Body of pancreas (tissue), 4 donors: ENCODE measurements at regions not wholly inside any gene's neighbourhood (a gene's known extent, or its start where the extent isn't known, plus 50 kb on each side); places are given as distances from the start of the nearest gene placed in this dataset.

Experiments used
- CTCF ChIP-seq, 7 experiments: fragments of 450-650 bp in 4 of 7; fragments of 200-600 bp in 3 of 7; sonication (generic) in 3 of 7; IDR thresholded peaks; one replicate each; pipeline ENCODE4 v1.5.1; 2016 to 2019; ENCODE audit warnings: antibody characterized with exemption in 7 of 7
- POLR2A ChIP-seq, 3 donors: fragments of 450-650 bp; IDR thresholded peaks; one replicate each; pipeline ENCODE4 v1.6.1; 2016; ENCODE audit warnings: antibody characterized with exemption in 3 of 3, mild to moderate bottlenecking in 2 of 3

- TF ChIP-seq CTCF (IDR thresholded peaks at IDR 0.05) (no peak), POLR2A (IDR thresholded peaks at IDR 0.05) (no peak)
These were observed 153.4 kb upstream of the ANK2 start for GRCh38 chr4:112895811-112896608.
